Endothelial cell of umbilical vein (primary cell): ENCODE measurements at regions not wholly inside any gene's neighbourhood (a gene's known extent, or its start where the extent isn't known, plus 50 kb on each side); places are given as distances from the start of the nearest gene placed in this dataset.

Experiments used
- EZH2 ChIP-seq: IDR thresholded peaks from 2 replicates; pipeline ENCODE4 v1.6.1; 2012; ENCODE audit warnings: borderline replicate concordance, low read depth, mild to moderate bottlenecking, moderate library complexity, low read length, inconsistent platforms; ENCODE audit not compliant: severe bottlenecking
- FOS ChIP-seq: IDR thresholded peaks from 2 replicates; pipeline ENCODE4 v1.6.1; 2011; ENCODE audit warnings: mild to moderate bottlenecking, low read length, moderate library complexity, borderline replicate concordance; ENCODE audit not compliant: insufficient read depth
- JUN ChIP-seq: IDR thresholded peaks from 2 replicates; pipeline ENCODE4 v1.6.1; 2011; ENCODE audit warnings: borderline replicate concordance, low read depth; ENCODE audit not compliant: insufficient read length, insufficient read depth
- MYC ChIP-seq: IDR thresholded peaks from one replicate; pipeline ENCODE4 v1.6.1; 2011; ENCODE audit warnings: mild to moderate bottlenecking, low read depth, low read length
- POLR2A ChIP-seq: IDR thresholded peaks from 2 replicates; pipeline ENCODE4 v1.6.1; 2012; ENCODE audit warnings: low read depth, mild to moderate bottlenecking, control low read depth, low read length
- POLR2AphosphoS5 ChIP-seq: IDR thresholded peaks from 2 replicates; pipeline ENCODE4 v1.6.1; 2012; ENCODE audit warnings: low read depth, mild to moderate bottlenecking, control low read depth, low read length, moderate library complexity; ENCODE audit not compliant: insufficient read depth
- TF ChIP-seq, protein P1 (sequence below), 2 donors: IDR thresholded peaks; 1 replicate in 1 of 2; 2 replicates in 1 of 2; pipeline ENCODE4 v1.5.1; 2011; ENCODE audit warnings: low read length in 2 of 2, mild to moderate bottlenecking in 2 of 2, moderate library complexity in 2 of 2, control low read depth in 1 of 2, inconsistent platforms in 1 of 2, low read depth in 1 of 2; ENCODE audit not compliant: insufficient read depth in 1 of 2; ENCODE audit errors: extremely low read depth in 1 of 2
- TF ChIP-seq, protein P2 (sequence below): IDR thresholded peaks from 2 replicates; pipeline ENCODE4 v1.6.1; 2011; ENCODE audit not compliant: insufficient read depth, insufficient read length

DNA sequence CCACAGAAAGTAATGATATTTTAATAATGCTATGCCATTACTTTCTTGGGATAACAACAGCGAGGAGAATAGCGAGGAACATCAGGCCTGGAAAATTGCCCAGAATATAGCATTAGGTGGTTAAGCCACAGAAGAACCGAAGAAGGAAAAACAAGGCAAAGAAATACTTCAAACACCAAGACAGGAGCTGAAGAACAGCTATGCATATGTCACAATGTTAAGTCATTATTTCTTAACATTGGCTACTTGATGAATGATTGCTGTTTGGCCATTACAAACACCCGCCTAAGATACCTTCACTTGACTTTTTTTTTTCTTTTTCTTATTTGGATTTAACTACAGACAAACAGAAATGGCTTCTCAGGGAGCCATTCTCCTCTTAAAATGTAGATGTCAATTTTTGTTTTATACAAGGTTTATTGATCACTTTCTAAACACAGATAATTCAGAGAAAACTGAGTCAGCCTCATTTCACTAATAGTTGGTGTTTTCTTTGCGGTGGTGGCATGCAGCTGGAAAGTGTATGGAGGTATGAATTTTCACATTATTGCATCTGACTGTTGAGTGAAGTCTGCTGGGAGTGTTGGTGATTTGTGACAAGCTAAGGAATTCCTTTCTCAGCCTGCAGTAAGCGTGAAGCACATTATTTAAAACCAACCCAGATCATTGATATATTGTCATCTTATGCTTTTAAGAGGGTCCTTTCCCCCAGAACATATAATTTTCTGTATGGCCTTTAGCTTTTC lies 705.7 kb upstream of the NR2F2 start:
- TF ChIP-seq POLR2A (no peak), FOS (no peak), POLR2AphosphoS5 (no peak), EZH2 (no peak), MYC (no peak), JUN (no peak)
- TF ChIP-seq, protein P1, sequence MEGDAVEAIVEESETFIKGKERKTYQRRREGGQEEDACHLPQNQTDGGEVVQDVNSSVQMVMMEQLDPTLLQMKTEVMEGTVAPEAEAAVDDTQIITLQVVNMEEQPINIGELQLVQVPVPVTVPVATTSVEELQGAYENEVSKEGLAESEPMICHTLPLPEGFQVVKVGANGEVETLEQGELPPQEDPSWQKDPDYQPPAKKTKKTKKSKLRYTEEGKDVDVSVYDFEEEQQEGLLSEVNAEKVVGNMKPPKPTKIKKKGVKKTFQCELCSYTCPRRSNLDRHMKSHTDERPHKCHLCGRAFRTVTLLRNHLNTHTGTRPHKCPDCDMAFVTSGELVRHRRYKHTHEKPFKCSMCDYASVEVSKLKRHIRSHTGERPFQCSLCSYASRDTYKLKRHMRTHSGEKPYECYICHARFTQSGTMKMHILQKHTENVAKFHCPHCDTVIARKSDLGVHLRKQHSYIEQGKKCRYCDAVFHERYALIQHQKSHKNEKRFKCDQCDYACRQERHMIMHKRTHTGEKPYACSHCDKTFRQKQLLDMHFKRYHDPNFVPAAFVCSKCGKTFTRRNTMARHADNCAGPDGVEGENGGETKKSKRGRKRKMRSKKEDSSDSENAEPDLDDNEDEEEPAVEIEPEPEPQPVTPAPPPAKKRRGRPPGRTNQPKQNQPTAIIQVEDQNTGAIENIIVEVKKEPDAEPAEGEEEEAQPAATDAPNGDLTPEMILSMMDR (IDR thresholded peaks at IDR 0.05; ENCODE audit: extremely low read depth in 1 of 2, insufficient read depth in 1 of 2, low read depth in 1 of 2, low read length in 2 of 2), result no peak
- TF ChIP-seq, protein P2, sequence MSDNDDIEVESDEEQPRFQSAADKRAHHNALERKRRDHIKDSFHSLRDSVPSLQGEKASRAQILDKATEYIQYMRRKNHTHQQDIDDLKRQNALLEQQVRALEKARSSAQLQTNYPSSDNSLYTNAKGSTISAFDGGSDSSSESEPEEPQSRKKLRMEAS, result no peak
